ENCODE measurements at regions not wholly inside any gene's neighbourhood (a gene's known extent, or its start where the extent isn't known, plus 50 kb on each side); places are given as distances from the start of the nearest gene placed in this dataset.

DNA sequence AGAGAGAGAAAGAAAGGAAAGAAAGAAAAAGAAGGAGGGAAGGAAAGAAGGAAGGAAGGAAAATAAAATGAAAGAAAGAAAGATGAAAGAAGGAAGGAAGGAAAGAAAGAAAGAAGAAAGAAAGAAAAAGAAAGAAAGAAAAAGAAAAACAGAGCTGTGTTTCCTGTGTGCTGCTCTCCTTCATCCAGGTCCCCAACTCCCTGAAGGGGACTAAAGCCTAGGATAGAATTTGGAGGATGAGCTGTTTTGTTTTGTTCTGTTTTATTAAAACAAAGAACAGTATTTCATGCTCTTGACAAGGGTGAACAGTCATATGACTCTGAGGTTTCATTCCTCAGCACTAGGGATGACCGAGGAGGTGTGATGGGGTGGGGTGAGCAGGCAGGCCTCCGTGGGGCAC is 164.8 kb upstream of the NDN start:
- H3K4me1 Mint-ChIP-seq (ENCODE audit: low read depth, unreplicated experiment) = peaks cover 7% of the 10 kb centered on the region
- peaks cover 2% of the 10 kb centered on the region for H3K9me3 Mint-ChIP-seq (ENCODE audit: unreplicated experiment)

DNA sequence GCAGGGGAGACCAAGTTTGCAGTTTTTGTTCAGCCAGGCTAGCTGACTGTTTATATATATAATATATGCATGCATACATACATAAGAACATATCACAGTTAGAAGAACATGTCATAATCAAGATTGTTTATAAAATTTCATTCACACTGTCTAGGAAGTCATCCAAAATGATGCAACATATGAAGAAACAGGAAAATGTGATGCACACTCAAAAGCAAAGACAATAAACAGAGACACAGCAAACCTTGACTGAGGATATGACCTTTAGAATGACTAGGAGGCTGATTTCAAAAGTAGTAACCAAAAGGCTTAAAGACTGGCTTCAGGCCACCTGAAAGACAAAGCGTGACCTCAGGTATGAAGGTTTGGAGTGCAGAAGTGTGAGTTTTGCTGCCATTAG is 166.2 kb upstream of the NDN start:
- H3K9me3 Mint-ChIP-seq (ENCODE audit: unreplicated experiment) = peaks cover 2% of the 10 kb centered on the region
- DNase-seq (ENCODE audit: low read depth) = no peak

More for the DNA sequence above, 164.8 kb upstream of the NDN start:
- H3K4me3 ChIP-seq (ENCODE audit: insufficient read depth, low read depth, low read length) = no peak overlapping the region
- H4K20me1 ChIP-seq (ENCODE audit: insufficient read depth, low read length) = no peaks in the 10 kb centered on the region
- Mint-ChIP-seq H3K27ac (ENCODE audit: unreplicated experiment) (no peak overlapping the region), H3K36me3 (ENCODE audit: low read depth, unreplicated experiment) (no peaks in the 10 kb centered on the region), H3K27me3 (ENCODE audit: low read depth, unreplicated experiment) (no peaks in the 10 kb centered on the region), H3K4me3 (ENCODE audit: unreplicated experiment) (no peak overlapping the region)
- peaks cover 3% of the 10 kb centered on the region for H3K9me3 ChIP-seq (ENCODE audit: insufficient read depth, low read depth, low read length)
- no peaks in the 10 kb centered on the region for H3K36me3 ChIP-seq (ENCODE audit: insufficient read depth, low read length)
- no peaks in the 10 kb centered on the region for H3K4me1 ChIP-seq (ENCODE audit: insufficient read depth, low read length)
- no peak overlapping the region for H2AFZ ChIP-seq (ENCODE audit: low read depth, low read length)
- no peaks in the 10 kb centered on the region for H3K79me2 ChIP-seq (ENCODE audit: insufficient read depth, low read length)
- no peak overlapping the region for H3K4me2 ChIP-seq (ENCODE audit: low read length)
- no peak overlapping the region for H3K9ac ChIP-seq (ENCODE audit: low read length)
- TF ChIP-seq, protein P1, sequence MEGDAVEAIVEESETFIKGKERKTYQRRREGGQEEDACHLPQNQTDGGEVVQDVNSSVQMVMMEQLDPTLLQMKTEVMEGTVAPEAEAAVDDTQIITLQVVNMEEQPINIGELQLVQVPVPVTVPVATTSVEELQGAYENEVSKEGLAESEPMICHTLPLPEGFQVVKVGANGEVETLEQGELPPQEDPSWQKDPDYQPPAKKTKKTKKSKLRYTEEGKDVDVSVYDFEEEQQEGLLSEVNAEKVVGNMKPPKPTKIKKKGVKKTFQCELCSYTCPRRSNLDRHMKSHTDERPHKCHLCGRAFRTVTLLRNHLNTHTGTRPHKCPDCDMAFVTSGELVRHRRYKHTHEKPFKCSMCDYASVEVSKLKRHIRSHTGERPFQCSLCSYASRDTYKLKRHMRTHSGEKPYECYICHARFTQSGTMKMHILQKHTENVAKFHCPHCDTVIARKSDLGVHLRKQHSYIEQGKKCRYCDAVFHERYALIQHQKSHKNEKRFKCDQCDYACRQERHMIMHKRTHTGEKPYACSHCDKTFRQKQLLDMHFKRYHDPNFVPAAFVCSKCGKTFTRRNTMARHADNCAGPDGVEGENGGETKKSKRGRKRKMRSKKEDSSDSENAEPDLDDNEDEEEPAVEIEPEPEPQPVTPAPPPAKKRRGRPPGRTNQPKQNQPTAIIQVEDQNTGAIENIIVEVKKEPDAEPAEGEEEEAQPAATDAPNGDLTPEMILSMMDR (IDR thresholded peaks at IDR 0.05; ENCODE audit: insufficient read depth, low read depth, low read length) = no peak
- no peak for TF ChIP-seq EZH2 (IDR thresholded peaks at IDR 0.05; ENCODE audit: insufficient read depth, low read length)
- no peak for FAIRE-seq
- no peak overlapping the region for H3K27ac ChIP-seq (ENCODE audit: low read depth, low read length)
- no peaks in the 10 kb centered on the region for H3K27me3 ChIP-seq (ENCODE audit: insufficient read depth, low read length)
- no peak for DNase-seq (ENCODE audit: low read depth)

More for the DNA sequence above, 166.2 kb upstream of the NDN start:
- H3K36me3 Mint-ChIP-seq (ENCODE audit: low read depth, unreplicated experiment) = no peaks in the 10 kb centered on the region
- Histone ChIP-seq H3K36me3 (ENCODE audit: insufficient read depth, low read length) (no peaks in the 10 kb centered on the region), H3K27me3 (ENCODE audit: insufficient read depth, low read length) (no peaks in the 10 kb centered on the region), H4K20me1 (ENCODE audit: insufficient read depth, low read length) (no peaks in the 10 kb centered on the region), H3K9me3 (ENCODE audit: insufficient read depth, low read depth, low read length) (peaks cover 3% of the 10 kb centered on the region), H3K9ac (ENCODE audit: low read length) (no peak overlapping the region), H3K4me3 (ENCODE audit: insufficient read depth, low read depth, low read length) (no peak overlapping the region), H3K79me2 (ENCODE audit: insufficient read depth, low read length) (no peaks in the 10 kb centered on the region), H3K4me2 (ENCODE audit: low read length) (no peak overlapping the region), H3K27ac (ENCODE audit: low read depth, low read length) (no peak overlapping the region), H3K4me1 (ENCODE audit: insufficient read depth, low read length) (no peaks in the 10 kb centered on the region), H2AFZ (ENCODE audit: low read depth, low read length) (no peak overlapping the region)
- FAIRE-seq = no peak
- H3K27me3 Mint-ChIP-seq (ENCODE audit: low read depth, unreplicated experiment) = peaks cover 2% of the 10 kb centered on the region
- H3K4me3 Mint-ChIP-seq (ENCODE audit: unreplicated experiment) = no peak overlapping the region
- H3K4me1 Mint-ChIP-seq (ENCODE audit: low read depth, unreplicated experiment) = peaks cover 7% of the 10 kb centered on the region
- TF ChIP-seq EZH2 (IDR thresholded peaks at IDR 0.05; ENCODE audit: insufficient read depth, low read length) = no peak
- TF ChIP-seq, protein P1 (IDR thresholded peaks at IDR 0.05; ENCODE audit: insufficient read depth, low read depth, low read length) = no peak
- no peak overlapping the region for H3K27ac Mint-ChIP-seq (ENCODE audit: unreplicated experiment)
